Activated naive CD4-positive, alpha-beta T cell treated with anti-CD3 and anti-CD28 coated beads for 36 hours (primary cell): ENCODE measurements at regions not wholly inside any gene's neighbourhood (a gene's known extent, or its start where the extent isn't known, plus 50 kb on each side); places are given as distances from the start of the nearest gene placed in this dataset.
"Not testable (repeated sequence)": the region's sequence is repeated elsewhere in the genome, so short reads cannot be mapped to it uniquely, and the experiment has no call there.

ENCODE experiments used
- CTCF ChIA-PET: fragments of 350-600 bp; sonication (Branson Sonifier 250); formaldehyde crosslinking; loops from one replicate; lab custom pipeline; 2021; ENCODE audit warnings: antibody characterized with exemption; lab: Charles Lee
- DNase-seq: peaks from one replicate; pipeline ENCODE4 v3.0.0-alpha.2; 2020
- H3K27ac Mint-ChIP-seq: one replicate; pipeline ENCODE4 v1.8.0; 2021; ENCODE audit warnings: mild to moderate bottlenecking, mixed read lengths
- H3K27me3 Mint-ChIP-seq: one replicate; pipeline ENCODE4 v1.8.0; 2021; ENCODE audit warnings: low read depth, mixed read lengths
- H3K36me3 Mint-ChIP-seq: one replicate; pipeline ENCODE4 v1.8.0; 2021; ENCODE audit warnings: low read depth, mixed read lengths
- H3K4me1 Mint-ChIP-seq: one replicate; pipeline ENCODE4 v1.8.0; 2021; ENCODE audit warnings: low read depth, mixed read lengths
- H3K4me3 Mint-ChIP-seq: one replicate; pipeline ENCODE4 v1.8.0; 2021; ENCODE audit warnings: mild to moderate bottlenecking, moderate library complexity, mixed read lengths
- H3K9me3 Mint-ChIP-seq: one replicate; pipeline ENCODE4 v1.8.0; 2021; ENCODE audit warnings: mixed read lengths
- intact Hi-C: fragments of 100-400 bp; cut with micrococcal nuclease; formaldehyde crosslinking; loops from one replicate; pipeline ENCODE4 v1.15.1; 2023

DNA sequence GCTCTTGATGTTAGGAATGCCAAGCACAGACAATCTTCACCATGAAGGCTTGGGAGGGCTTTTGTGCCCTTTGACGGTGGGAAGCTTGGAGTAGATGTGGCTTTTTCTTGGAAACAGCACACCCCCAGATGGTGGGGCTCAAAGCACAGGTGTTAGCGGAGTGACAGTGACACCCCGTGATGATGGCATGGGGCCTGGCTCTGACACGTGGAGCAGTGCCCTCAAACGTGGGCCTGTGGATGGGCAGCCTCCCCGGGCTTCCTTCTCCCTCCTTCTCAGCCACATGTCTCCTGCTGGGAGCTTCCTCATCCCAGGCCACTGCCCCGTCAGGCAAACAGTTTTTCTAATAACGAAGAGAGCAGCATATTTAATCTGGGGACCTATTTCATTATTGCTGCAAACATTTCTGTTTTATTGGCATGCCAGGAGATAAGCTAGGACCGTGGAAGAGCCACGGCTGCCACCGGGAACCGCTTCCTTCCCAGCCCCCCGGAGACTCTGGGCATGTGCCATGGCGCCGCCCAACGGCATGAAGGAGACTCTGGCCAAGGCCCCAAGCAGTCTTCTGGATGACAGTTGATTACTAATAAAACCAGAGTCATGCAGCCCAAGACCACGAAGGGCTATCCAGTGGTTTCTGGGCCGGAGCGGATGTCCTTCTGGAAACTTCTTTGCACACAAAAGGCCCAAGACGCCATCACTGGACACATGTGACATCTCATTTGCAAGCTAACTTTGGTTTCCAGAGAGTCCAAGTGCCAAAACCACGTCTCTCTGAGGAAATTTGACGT lies 280.3 kb upstream of the FOXF1 start:
- Mint-ChIP-seq H3K36me3 (no peaks in the 10 kb centered on the region), H3K4me1 (no peaks in the 10 kb centered on the region), H3K4me3 (no peak overlapping the region), H3K9me3 (no peaks in the 10 kb centered on the region), H3K27me3 (peaks cover 9% of the 10 kb centered on the region), H3K27ac (no peak overlapping the region)
- intact Hi-C loops = no loop called here
- CTCF ChIA-PET = no interaction called here
- no peak for DNase-seq

DNA sequence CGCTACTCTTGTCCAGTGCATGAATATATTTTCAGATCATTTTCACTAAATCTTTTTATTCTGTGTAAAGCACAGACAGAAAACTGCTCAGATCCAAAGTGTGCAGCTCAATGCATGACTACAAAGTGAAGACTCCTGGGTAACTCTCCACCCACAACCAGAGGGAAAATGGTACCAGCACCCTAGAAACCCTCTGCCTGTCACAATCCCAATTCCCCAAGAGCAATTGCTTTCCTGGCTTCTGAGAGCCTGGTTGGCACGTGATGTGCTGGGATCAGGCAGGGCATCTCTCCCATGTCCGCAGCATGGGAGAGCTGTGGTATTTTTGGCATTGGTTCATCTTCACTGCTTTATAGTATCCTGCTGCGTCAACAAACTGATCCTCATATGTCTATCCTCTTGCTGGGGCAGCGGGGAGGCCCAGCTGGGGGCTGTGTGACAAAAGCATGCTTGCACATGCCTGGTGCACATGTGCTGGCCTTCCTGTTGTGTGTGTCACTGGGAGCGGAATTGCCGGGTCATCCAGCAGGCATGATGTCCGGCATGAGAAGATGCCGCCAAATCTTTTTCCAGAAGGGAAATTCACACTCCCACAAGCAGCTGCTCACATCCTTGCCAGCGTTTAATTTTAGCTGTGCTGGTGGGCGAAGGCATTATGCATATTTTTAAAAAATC lies 278.9 kb upstream of the FOXF1 start:
- no peak overlapping the region for H3K27ac Mint-ChIP-seq
- no peaks in the 10 kb centered on the region for H3K36me3 Mint-ChIP-seq
- H3K4me3 Mint-ChIP-seq = no peak overlapping the region
- no peak for DNase-seq
- H3K4me1 Mint-ChIP-seq = no peaks in the 10 kb centered on the region
- CTCF ChIA-PET = no interaction called here
- intact Hi-C loops = no loop called here
- H3K9me3 Mint-ChIP-seq = no peaks in the 10 kb centered on the region
- H3K27me3 Mint-ChIP-seq = peaks cover 9% of the 10 kb centered on the region

DNA sequence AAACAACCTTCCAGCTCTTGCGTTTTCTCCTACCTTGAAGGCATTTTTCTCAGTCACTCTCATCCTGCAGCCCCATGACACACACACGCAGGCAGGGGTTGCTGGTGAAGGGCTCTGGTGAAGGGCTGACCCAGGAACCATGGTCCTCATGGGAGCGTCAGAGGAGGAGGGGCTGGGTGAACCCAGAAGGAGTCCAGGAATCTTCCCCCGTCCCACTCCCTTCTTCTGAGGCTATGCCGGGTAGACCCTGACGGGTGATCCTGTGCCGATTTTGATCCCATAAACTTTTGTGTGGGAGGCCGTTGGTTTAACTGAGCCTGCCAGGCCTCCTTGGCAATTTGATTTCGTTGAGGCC lies 278.4 kb upstream of the FOXF1 start:
- no peaks in the 10 kb centered on the region for H3K9me3 Mint-ChIP-seq
- no peak overlapping the region for H3K27ac Mint-ChIP-seq
- H3K4me1 Mint-ChIP-seq = no peaks in the 10 kb centered on the region
- H3K36me3 Mint-ChIP-seq = no peaks in the 10 kb centered on the region
- intact Hi-C loops = no loop called here
- H3K27me3 Mint-ChIP-seq = peaks cover 9% of the 10 kb centered on the region
- DNase-seq = no peak
- H3K4me3 Mint-ChIP-seq = no peak overlapping the region
- CTCF ChIA-PET = interaction anchor here (0.7 kb wide), 1 partner anchor 102 kb away, joined by 4 read pairs; no protein-coding TSS in a partner anchor

DNA sequence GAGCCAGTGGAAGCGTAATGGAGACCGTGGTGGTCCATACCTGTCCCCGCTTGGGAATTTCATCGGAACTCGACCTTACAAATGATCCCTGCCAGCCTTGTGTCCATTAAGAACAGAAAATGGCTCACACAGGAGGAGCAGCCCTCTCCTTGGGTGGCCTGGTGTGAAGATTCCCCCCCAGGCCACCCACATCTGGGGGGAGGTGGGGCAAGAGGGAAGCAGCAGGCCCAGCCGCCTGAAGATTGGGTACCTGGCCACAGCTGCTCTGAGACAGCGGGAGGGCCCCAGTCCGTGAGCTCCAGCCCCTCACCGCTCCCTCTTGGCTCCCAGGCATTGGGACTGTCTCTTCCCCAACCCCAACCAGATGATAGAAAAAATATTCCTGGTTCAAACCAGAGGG lies 277.8 kb upstream of the FOXF1 start:
- DNase-seq = no peak
- no peaks in the 10 kb centered on the region for H3K36me3 Mint-ChIP-seq
- CTCF ChIA-PET = interaction anchor here (0.7 kb wide), 1 partner anchor 102 kb away, joined by 4 read pairs; no protein-coding TSS in a partner anchor
- peaks cover 9% of the 10 kb centered on the region for H3K27me3 Mint-ChIP-seq
- intact Hi-C loops = no loop called here
- H3K9me3 Mint-ChIP-seq = no peaks in the 10 kb centered on the region
- H3K4me3 Mint-ChIP-seq = no peak overlapping the region
- H3K27ac Mint-ChIP-seq = no peak overlapping the region
- H3K4me1 Mint-ChIP-seq = no peaks in the 10 kb centered on the region

DNA sequence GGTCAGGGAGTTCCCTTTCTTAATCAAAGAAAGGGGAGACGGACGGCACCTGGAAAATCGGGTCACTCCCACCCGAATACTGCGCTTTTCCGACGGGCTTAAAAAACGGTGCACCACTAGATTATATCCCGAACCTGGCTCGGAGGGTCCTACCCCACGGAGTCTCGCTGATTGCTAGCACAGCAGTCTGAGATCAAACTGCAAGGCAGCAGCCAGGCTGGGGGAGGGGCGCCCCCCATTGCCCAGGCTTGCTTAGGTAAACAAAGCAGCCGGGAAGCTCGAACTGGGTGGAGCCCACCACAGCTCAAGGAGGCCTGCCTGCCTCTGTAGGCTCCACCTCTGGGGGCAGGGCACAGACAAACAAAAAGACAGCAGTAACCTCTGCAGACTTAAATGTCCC lies 276.8 kb upstream of the FOXF1 start:
- H3K36me3 Mint-ChIP-seq, H3K27me3 Mint-ChIP-seq, H3K9me3 Mint-ChIP-seq, DNase-seq, CTCF ChIA-PET, H3K27ac Mint-ChIP-seq, H3K4me3 Mint-ChIP-seq, intact Hi-C loops, H3K4me1 Mint-ChIP-seq: not testable (repeated sequence)

DNA sequence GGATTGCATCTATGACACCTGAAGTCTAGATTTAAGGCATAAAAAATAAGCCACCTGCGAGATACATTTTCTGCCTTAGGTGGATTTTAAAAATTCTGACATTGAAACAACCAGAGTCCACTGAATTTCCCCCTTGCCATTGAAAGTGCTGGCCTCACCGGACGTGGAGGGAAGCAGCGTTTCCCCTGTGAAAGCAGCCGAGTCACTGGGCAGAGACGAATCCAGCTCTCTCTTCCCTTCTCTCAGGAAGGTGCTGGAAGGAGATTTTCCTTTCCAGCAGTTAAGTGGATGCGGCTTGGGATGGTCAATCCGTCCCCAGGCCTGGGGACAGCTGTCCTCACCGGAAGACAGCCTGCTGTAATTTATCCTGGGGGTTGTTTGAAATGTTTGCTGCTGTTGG lies 270.9 kb upstream of the FOXF1 start:
- Mint-ChIP-seq H3K4me3 (no peak overlapping the region), H3K9me3 (no peaks in the 10 kb centered on the region), H3K27ac (no peak overlapping the region), H3K4me1 (no peaks in the 10 kb centered on the region), H3K36me3 (no peaks in the 10 kb centered on the region), H3K27me3 (peaks cover 19% of the 10 kb centered on the region)
- intact Hi-C loops = no loop called here
- DNase-seq = no peak
- CTCF ChIA-PET = no interaction called here

DNA sequence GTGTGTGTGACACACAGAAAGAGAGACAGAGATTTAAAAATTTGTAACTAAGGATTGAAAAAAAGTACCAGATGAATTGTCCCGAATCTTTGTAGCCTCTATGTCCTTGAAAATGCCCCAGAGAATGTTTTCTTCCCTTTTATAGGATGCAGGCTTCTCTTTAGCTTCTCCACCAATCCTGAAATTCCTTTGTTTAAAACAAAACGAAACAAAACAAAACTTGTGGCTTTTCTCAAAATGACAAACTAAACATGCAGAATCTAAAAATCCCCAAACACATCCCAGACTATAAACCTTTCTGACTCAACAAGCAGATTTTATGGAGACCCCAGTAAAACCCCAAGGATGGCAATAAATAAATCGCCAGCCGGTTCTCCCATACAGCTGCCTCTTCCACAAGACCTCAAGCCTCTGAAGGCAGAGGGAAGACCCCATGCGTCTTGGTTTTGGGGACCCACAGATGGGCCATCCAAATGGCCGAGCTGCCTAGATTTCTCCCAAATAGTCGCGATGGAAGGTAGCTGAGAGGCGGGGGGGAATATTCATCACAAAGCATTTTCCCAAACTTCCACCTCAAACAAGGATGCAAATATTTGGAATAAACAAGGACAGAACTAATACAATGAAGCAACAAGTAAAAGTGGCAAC lies 269.5 kb upstream of the FOXF1 start:
- Mint-ChIP-seq H3K4me3 (no peak overlapping the region), H3K36me3 (no peaks in the 10 kb centered on the region), H3K4me1 (no peaks in the 10 kb centered on the region), H3K27ac (no peak overlapping the region), H3K9me3 (no peaks in the 10 kb centered on the region), H3K27me3 (peaks cover 19% of the 10 kb centered on the region)
- DNase-seq = no peak
- intact Hi-C loops = no loop called here
- CTCF ChIA-PET = no interaction called here

DNA sequence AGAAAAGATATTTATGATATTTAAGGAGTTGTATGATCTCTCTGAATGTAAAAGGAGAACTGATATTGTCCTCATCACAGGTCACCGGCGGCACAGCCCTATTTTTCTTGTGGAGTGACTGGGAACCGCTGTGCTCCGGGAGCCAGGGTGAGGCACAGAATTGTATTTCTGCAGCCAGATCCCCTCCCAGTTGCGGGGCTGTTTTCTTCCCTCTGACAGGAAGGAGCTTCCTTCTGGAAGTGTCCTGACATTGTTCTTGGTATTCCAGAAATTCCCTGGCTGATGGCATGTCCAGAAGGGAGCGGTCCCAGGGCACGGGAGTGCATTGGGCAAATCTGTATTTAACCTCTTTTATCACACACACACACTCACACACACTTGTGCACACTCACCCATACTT lies 268.6 kb upstream of the FOXF1 start:
- peaks cover 19% of the 10 kb centered on the region for H3K27me3 Mint-ChIP-seq
- CTCF ChIA-PET = no interaction called here
- DNase-seq = no peak
- no peaks in the 10 kb centered on the region for H3K36me3 Mint-ChIP-seq
- no peak overlapping the region for H3K4me3 Mint-ChIP-seq
- H3K4me1 Mint-ChIP-seq = no peaks in the 10 kb centered on the region
- no peaks in the 10 kb centered on the region for H3K9me3 Mint-ChIP-seq
- intact Hi-C loops = no loop called here
- no peak overlapping the region for H3K27ac Mint-ChIP-seq

DNA sequence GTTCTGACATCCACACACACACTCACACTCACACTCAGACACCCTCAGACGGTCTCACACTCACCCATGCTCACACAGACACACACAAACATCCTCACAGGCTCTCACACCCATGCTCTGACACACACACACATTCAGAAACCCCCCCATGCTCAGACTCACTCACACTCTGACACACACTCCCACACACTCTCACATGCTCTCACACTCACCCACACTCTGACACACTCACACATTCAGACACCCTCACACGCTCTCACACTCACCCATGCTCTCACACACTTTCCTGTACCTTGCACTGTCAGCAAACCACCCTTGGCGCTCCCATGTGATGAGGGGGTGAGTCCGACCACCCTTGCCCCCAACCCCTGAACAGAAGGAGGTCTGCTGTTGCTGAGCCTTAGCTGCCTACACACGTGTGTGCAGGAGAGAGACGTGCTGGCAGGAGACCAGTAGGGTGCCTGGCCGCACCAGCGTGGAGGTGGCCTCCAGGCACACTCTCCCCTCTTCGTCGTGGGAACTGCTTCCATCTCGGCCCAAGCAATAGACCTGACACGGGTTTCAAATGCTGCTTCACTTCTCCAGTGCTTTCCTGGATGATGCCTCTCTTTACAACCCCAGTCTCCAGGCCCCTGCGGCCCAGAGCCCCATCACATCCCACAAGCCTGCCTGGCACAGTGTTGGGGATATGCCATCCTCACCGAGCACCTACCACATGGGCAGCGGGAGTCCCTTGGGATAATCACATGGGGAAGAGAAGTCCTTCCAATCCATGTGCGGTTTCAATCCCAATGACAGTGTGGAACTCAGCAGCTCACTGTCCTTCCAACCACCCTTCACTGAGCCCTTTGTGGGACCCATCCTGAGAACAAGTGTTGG lies 267.8 kb upstream of the FOXF1 start:
- peaks cover 19% of the 10 kb centered on the region for H3K27me3 Mint-ChIP-seq
- no peaks in the 10 kb centered on the region for H3K36me3 Mint-ChIP-seq
- H3K4me3 Mint-ChIP-seq = no peak overlapping the region
- DNase-seq = no peak
- H3K4me1 Mint-ChIP-seq = no peaks in the 10 kb centered on the region
- CTCF ChIA-PET = no interaction called here
- H3K27ac Mint-ChIP-seq = no peak overlapping the region
- no peaks in the 10 kb centered on the region for H3K9me3 Mint-ChIP-seq
- intact Hi-C loops = no loop called here

DNA sequence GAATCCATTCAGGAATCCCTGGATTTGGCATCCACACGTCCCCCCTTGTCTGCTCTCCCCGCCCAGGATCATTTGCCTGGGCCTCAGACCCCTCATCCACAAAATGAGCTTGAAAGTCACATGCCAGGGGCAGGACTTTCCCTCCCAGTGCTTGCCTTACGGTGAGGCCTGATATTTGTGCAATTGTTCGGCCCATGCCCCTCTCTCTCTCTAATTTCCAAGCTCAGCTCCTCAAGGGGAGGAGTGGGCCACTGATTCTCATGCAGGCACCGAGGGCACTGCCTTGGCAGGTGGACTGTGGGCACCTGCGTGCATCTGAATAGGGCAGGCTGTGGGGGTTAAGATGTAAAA lies 267.2 kb upstream of the FOXF1 start:
- no peak for DNase-seq
- H3K27me3 Mint-ChIP-seq = peaks cover 19% of the 10 kb centered on the region
- H3K4me1 Mint-ChIP-seq = no peaks in the 10 kb centered on the region
- no peaks in the 10 kb centered on the region for H3K9me3 Mint-ChIP-seq
- no peaks in the 10 kb centered on the region for H3K36me3 Mint-ChIP-seq
- intact Hi-C loops = no loop called here
- H3K27ac Mint-ChIP-seq = no peak overlapping the region
- no peak overlapping the region for H3K4me3 Mint-ChIP-seq
- CTCF ChIA-PET = no interaction called here

DNA sequence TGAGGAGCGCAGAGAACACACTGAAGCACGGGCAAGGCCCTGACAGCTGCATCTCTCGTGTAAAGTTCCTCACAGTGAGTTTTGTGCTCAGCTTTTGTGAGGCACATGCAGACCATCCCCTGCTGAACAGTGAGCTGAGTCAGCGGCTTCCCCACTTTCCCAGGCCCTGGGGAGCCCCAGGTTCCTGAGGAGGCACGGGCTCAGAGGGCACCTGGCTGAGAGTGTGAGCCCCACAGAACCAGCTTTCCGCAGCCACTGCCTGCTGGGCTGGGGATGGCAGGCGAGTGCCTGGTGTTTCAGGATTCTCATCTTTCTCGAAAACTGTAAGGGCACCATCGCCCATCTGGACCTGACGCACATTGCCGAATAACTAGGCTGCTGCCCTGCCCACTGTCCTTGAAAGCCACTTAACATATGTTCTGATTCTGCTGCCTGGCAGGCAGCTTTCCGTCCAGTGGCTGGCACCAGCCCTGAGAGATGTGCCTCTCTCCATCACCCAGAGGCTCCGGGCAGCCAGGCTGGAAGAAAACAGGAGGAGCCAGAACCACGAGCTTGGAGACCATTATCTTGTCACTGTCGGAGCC lies 266.7 kb upstream of the FOXF1 start:
- CTCF ChIA-PET = no interaction called here
- H3K9me3 Mint-ChIP-seq = no peaks in the 10 kb centered on the region
- no peaks in the 10 kb centered on the region for H3K4me1 Mint-ChIP-seq
- no peaks in the 10 kb centered on the region for H3K36me3 Mint-ChIP-seq
- no peak overlapping the region for H3K27ac Mint-ChIP-seq
- intact Hi-C loops = no loop called here
- peaks cover 19% of the 10 kb centered on the region for H3K27me3 Mint-ChIP-seq
- DNase-seq = no peak
- H3K4me3 Mint-ChIP-seq = no peak overlapping the region

DNA sequence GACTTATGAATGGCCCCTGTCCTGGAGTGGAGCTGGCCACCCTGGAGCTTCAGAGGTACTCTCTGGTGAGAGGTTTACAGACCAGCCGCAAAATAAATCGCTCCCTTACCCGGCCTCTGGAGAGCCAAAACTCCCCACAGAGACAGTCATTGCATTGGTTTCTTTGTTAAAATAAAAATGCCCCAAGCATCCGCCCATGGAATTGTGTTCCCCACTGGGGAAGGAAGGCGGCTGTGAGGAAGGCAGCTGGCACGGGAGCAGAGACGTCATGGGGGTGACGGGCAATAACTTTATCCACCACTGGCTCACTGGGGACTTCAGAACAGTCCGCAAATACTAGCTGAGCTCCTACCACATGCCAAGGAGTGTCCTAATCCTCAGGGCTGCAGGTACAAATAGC lies 266.2 kb upstream of the FOXF1 start:
- H3K36me3 Mint-ChIP-seq = no peaks in the 10 kb centered on the region
- intact Hi-C loops = no loop called here
- H3K4me1 Mint-ChIP-seq = no peaks in the 10 kb centered on the region
- peaks cover 19% of the 10 kb centered on the region for H3K27me3 Mint-ChIP-seq
- H3K4me3 Mint-ChIP-seq = no peak overlapping the region
- CTCF ChIA-PET = no interaction called here
- H3K9me3 Mint-ChIP-seq = no peaks in the 10 kb centered on the region
- DNase-seq = no peak
- H3K27ac Mint-ChIP-seq = no peak overlapping the region
